ENCODE measurements at regions not wholly inside any gene's neighbourhood (a gene's known extent, or its start where the extent isn't known, plus 50 kb on each side); places are given as distances from the start of the nearest gene placed in this dataset.
A peak's percentile ranks its signal among the peaks of the same experiment; 100 is the strongest.

DNA sequence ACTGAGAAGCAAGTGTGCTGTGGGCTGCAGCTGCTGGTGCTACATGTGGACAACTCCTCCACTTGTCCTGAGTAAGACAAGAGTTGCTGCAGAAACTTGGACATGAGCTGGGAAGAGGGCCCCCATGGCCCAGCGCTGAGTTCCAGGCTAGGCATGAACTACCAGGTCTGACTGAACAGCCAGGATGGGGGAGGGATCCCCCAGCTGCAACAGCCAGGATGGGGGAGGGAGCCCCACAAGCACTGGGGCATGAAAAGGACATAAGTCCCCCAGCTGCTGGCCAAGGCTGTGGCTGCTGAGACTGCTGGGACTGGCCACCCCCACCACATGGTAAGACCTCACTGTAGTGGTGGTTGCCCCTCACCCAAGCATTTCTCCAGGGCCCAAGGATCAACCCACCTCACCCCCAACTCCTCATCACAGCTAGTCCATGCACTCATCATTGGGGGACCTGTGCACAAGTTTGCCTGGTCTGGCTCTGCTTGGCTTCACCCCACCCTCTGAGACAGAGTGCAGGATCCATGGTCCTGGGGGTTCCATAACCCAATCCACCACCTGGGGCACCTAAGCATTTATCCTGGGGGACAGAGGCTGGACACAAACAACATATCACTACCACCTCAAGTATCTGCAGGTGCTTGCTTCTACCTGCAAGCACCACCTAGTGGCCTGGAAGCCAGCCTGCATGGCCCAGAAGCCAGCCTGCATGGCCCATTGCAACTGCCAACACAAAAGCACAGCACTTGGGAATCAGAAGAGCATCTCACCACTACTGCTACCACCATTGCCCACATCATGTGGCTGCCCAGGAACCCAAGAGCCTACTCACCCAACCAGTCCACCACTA lies 84.5 kb upstream of the STT3B start:
- intact Hi-C loops (cut with micrococcal nuclease; ENCODE audit: unreplicated experiment) (loop anchor here (1.0 kb wide), 2 partner anchors 107 to 160 kb away; no protein-coding TSS in a partner anchor), in situ Hi-C loops (cut with HindIII; ENCODE audit: extremely low pct_ligation_motif_present, low pct_unique_long_range_greater_than_20kb) (no loop called here)
- ChIA-PET CTCF (ENCODE audit: low intra/inter-chr PET ratio, low total read pairs) (interaction anchor here (0.9 to 2.7 kb wide), 4 partner anchors 107 to 680 kb away, joined by 3 to 9 read pairs (median 4); no protein-coding TSS in a partner anchor), POLR2A (no interaction called here)
- WGBS (ENCODE audit: low lambda C conversion rate) = no CpG with 5 or more reads among the region's 1 CpG
- Histone ChIP-seq H3K4me3 (replicated peaks in 1 of 3; ENCODE audit: insufficient read depth in 1 of 3, low read depth in 2 of 3, low read length in 3 of 3) (no peak overlapping the region), H3K27me3 (ENCODE audit: control insufficient read depth in 1 of 2, insufficient read depth in 2 of 2, low read length in 2 of 2) (no peaks in the 10 kb centered on the region), H4K20me1 (ENCODE audit: insufficient read depth, low read length) (no peaks in the 10 kb centered on the region), H3K9me3 (ENCODE audit: low read length) (no peaks in the 10 kb centered on the region), H3K27ac (ENCODE audit: extremely low read length, insufficient read depth, low read length) (no peak overlapping the region), H3K79me2 (ENCODE audit: insufficient read depth, low read length) (no peaks in the 10 kb centered on the region), H3K4me2 (ENCODE audit: low read depth, low read length) (no peak overlapping the region), H3K36me3 (replicated peaks in 1 of 2; ENCODE audit: control insufficient read depth in 1 of 2, insufficient read depth in 2 of 2, low read length in 2 of 2) (no peaks in the 10 kb centered on the region), H3K9ac (ENCODE audit: insufficient read depth, low read depth, low read length) (no peak overlapping the region), H2AFZ (ENCODE audit: low read length) (no peak overlapping the region), H3K4me1 (ENCODE audit: insufficient read depth, low read length) (0 out of 2 replicates have a peak, but pooled peaks cover 6% of the 10 kb centered on the region)
- ATAC-seq (peak; percentile 100), DNase-seq (ENCODE audit: low spot score) (peak; percentile 53), FAIRE-seq (no peak)
- BruUV-seq (replicated peaks) = no TSS peak
- TF ChIP-seq ZNF619 (CRISPR knock-in tag; IDR thresholded peaks at IDR 0.05) (0 out of 2 replicates have a peak, but pooled peaks have one; percentile 65), ZNF350 (CRISPR knock-in tag; IDR thresholded peaks at IDR 0.05; ENCODE audit: borderline replicate concordance, low read depth) (peak; percentile 70), WIZ (CRISPR knock-in tag; IDR thresholded peaks at IDR 0.05) (no peak), PATZ1 (CRISPR knock-in tag; IDR thresholded peaks at IDR 0.05) (no peak), FOSL2 (CRISPR knock-in tag; IDR thresholded peaks at IDR 0.05) (peak; percentile 52; the same call in 1 of the 2 replicates), ZFP91 (CRISPR knock-in tag; IDR thresholded peaks at IDR 0.05; ENCODE audit: borderline replicate concordance) (peak; percentile 23; the same call in 1 of the 2 replicates), MIXL1 (CRISPR knock-in tag; IDR thresholded peaks at IDR 0.05) (0 out of 2 replicates have a peak, but pooled peaks have one; percentile 34), PHF8 (CRISPR knock-in tag; IDR thresholded peaks at IDR 0.05) (no peak), ZNF710 (CRISPR knock-in tag; IDR thresholded peaks at IDR 0.05; ENCODE audit: borderline replicate concordance) (peak; percentile 34; the same call in 1 of the 2 replicates), JUND (CRISPR knock-in tag; IDR thresholded peaks at IDR 0.05) (peak; percentile 24; the same call in 1 of the 2 replicates)
- TF ChIP-seq, protein P1, sequence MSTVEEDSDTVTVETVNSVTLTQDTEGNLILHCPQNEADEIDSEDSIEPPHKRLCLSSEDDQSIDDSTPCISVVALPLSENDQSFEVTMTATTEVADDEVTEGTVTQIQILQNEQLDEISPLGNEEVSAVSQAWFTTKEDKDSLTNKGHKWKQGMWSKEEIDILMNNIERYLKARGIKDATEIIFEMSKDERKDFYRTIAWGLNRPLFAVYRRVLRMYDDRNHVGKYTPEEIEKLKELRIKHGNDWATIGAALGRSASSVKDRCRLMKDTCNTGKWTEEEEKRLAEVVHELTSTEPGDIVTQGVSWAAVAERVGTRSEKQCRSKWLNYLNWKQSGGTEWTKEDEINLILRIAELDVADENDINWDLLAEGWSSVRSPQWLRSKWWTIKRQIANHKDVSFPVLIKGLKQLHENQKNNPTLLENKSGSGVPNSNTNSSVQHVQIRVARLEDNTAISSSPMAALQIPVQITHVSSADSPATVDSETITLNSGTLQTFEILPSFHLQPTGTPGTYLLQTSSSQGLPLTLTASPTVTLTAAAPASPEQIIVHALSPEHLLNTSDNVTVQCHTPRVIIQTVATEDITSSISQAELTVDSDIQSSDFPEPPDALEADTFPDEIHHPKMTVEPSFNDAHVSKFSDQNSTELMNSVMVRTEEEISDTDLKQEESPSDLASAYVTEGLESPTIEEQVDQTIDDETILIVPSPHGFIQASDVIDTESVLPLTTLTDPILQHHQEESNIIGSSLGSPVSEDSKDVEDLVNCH (CRISPR knock-in tag; IDR thresholded peaks at IDR 0.05) = no peak
- TF ChIP-seq, protein P2, sequence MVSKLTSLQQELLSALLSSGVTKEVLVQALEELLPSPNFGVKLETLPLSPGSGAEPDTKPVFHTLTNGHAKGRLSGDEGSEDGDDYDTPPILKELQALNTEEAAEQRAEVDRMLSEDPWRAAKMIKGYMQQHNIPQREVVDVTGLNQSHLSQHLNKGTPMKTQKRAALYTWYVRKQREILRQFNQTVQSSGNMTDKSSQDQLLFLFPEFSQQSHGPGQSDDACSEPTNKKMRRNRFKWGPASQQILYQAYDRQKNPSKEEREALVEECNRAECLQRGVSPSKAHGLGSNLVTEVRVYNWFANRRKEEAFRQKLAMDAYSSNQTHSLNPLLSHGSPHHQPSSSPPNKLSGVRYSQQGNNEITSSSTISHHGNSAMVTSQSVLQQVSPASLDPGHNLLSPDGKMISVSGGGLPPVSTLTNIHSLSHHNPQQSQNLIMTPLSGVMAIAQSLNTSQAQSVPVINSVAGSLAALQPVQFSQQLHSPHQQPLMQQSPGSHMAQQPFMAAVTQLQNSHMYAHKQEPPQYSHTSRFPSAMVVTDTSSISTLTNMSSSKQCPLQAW (CRISPR knock-in tag; IDR thresholded peaks at IDR 0.05) = 0 out of 2 replicates have a peak, but pooled peaks have one; percentile 39

Measured in HepG2 (cell line).